ENCODE measurements at regions not wholly inside any gene's neighbourhood (a gene's known extent, or its start where the extent isn't known, plus 50 kb on each side); places are given as distances from the start of the nearest gene placed in this dataset.

DNA sequence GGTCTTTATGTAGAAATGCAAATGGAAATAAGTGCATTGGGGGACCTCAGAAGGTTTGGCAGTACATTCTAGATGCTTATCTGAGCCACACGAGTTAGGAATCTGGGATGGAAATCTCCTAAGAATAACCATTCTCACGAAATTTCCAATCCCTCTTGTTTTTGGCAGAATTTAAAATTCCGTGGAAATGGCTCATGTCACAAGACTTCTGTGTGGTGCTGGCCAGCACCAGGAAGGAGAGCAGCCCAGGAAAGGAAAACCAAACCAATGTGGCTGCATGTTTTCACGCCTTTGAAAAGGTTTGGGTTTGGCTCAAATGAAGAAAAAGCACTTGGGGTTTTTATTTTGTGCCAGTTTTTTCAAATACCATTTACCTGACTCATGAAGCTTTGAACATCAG is 80.1 kb upstream of the KCNK2 start:
- H3K9me3 ChIP-seq, result no peaks in the 10 kb centered on the region
- TF ChIP-seq, protein P1, sequence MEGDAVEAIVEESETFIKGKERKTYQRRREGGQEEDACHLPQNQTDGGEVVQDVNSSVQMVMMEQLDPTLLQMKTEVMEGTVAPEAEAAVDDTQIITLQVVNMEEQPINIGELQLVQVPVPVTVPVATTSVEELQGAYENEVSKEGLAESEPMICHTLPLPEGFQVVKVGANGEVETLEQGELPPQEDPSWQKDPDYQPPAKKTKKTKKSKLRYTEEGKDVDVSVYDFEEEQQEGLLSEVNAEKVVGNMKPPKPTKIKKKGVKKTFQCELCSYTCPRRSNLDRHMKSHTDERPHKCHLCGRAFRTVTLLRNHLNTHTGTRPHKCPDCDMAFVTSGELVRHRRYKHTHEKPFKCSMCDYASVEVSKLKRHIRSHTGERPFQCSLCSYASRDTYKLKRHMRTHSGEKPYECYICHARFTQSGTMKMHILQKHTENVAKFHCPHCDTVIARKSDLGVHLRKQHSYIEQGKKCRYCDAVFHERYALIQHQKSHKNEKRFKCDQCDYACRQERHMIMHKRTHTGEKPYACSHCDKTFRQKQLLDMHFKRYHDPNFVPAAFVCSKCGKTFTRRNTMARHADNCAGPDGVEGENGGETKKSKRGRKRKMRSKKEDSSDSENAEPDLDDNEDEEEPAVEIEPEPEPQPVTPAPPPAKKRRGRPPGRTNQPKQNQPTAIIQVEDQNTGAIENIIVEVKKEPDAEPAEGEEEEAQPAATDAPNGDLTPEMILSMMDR (IDR thresholded peaks at IDR 0.05), result no peak
- no peaks in the 10 kb centered on the region for H3K27me3 ChIP-seq
- no peak overlapping the region for H3K4me3 ChIP-seq
- no peaks in the 10 kb centered on the region for H3K36me3 ChIP-seq
- intact Hi-C loops (cut with DNase I; ENCODE audit: low total_unique reads), result no loop called here
- no peak for DNase-seq
- H3K27ac ChIP-seq, result no peak overlapping the region
- H3K4me1 ChIP-seq, result no peaks in the 10 kb centered on the region

DNA sequence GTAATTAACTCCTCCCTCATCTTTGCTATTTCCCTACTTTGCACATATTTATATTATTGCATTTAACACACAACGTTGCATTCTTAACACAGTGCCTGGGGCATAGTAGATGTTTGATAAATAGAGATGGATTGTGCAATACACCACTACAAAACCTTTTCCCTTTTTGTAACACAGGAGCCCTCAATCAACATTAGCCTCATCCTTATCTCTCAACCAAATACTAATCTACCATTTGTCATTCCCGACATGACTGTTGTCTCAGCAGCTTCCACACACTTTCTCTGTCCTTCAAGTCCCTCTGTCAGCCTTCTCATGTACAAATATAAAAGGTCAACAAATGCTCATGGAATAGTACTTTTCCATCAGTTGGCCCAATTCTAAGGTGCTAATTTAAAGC is 78.9 kb upstream of the KCNK2 start:
- Histone ChIP-seq H3K9me3 (no peaks in the 10 kb centered on the region), H3K4me1 (no peaks in the 10 kb centered on the region), H3K27ac (no peak overlapping the region), H3K27me3 (no peaks in the 10 kb centered on the region), H3K36me3 (no peaks in the 10 kb centered on the region), H3K4me3 (no peak overlapping the region)
- intact Hi-C loops (cut with DNase I; ENCODE audit: low total_unique reads), result no loop called here
- TF ChIP-seq POLR2A (IDR thresholded peaks at IDR 0.05), result no peak
- TF ChIP-seq, protein P1 (IDR thresholded peaks at IDR 0.05), result no peak
- DNase-seq, result no peak

DNA sequence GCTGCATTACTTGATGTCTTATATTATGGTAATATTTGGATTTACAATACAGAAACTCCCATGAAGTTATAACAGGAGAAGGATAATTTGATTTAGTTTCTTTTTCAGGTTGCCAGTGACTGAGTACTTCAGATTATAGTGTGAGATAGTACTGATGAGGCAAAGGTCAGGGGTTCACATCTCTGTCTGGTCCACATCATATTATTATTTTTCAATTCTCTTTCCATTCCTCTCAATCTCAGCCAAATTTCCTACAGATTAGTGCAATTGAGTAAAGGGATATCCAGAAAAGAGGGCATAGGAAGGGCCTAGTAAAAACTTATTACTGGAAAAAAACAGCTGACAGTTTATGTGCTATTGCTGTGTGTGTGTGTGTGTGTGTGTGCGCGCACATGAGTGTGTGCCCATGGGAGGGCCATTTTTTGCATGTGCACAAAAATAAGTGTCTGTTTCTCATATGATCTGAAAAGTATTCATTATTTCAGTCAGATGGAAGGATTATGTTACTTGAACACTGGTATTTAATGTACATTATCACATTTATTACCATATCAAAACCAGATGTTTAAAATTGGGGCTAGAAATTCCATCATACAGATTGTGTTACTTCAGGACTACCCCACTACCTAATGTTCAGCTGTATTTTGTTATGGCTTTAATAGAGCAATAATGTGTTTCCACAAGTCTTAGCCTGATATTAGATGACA is 78.3 kb upstream of the KCNK2 start:
- Histone ChIP-seq H3K27me3 (no peaks in the 10 kb centered on the region), H3K36me3 (no peaks in the 10 kb centered on the region), H3K4me1 (no peaks in the 10 kb centered on the region), H3K4me3 (no peak overlapping the region), H3K27ac (no peak overlapping the region), H3K9me3 (no peaks in the 10 kb centered on the region)
- TF ChIP-seq POLR2A (IDR thresholded peaks at IDR 0.05), result no peak
- TF ChIP-seq, protein P1 (IDR thresholded peaks at IDR 0.05), result no peak
- intact Hi-C loops (cut with DNase I; ENCODE audit: low total_unique reads), result no loop called here
- DNase-seq, result no peak

DNA sequence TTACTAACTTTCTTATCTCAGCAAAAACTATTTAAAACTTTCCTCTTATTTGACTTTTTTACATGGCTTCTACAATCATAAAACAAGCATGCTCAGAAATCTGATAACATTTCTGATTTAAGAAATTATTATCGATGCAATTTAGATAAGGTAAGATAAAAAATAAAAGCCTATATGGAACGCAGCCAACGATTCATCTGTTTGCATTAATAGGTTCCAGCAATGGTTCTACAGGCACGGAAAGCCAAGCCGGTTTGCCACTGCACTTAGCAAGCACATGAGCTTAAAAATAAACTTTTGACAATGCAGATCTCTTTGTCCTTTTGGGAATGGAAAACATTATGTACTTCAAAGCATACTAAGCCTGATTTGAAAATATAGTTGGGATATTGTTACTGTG is 77.5 kb upstream of the KCNK2 start:
- Histone ChIP-seq H3K9me3 (no peaks in the 10 kb centered on the region), H3K4me3 (no peak overlapping the region), H3K27ac (no peak overlapping the region), H3K27me3 (no peaks in the 10 kb centered on the region), H3K36me3 (no peaks in the 10 kb centered on the region), H3K4me1 (no peaks in the 10 kb centered on the region)
- TF ChIP-seq, protein P1 (IDR thresholded peaks at IDR 0.05), result no peak
- no peak for TF ChIP-seq POLR2A (IDR thresholded peaks at IDR 0.05)
- DNase-seq, result no peak
- intact Hi-C loops (cut with DNase I; ENCODE audit: low total_unique reads), result no loop called here

DNA sequence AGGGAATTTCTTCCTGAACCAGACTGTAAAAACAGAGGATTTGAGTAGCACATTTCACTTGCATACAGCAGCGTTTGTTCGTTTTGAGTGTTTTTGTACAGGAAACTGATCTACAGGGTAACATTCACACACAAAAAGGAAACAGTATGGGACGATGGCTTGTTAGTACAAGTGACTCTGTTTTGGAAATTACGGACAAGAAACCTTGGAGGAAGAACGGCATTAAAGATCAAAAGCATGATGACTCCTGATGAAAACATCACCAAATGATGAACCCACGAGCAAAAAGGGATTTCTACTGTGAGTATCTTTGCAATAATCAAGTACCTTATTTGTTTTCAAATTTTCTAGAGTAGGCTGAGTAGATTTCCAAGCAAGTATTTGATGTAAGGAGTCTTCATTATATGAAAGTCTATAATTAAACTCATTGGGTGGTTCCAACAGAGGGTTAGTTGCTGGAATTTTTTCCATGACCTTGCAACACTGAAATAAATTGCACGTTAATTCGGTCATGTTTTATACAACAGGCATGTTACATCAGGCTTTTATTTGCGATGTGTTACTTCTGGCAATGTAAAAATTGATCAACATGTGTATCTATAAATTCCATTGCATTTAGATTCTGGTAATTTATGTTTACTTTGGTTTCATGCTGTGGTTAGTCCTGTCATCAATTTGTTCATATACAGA is 76.7 kb upstream of the KCNK2 start:
- Histone ChIP-seq H3K4me3 (no peak overlapping the region), H3K4me1 (no peaks in the 10 kb centered on the region), H3K27ac (no peak overlapping the region), H3K9me3 (no peaks in the 10 kb centered on the region), H3K36me3 (no peaks in the 10 kb centered on the region), H3K27me3 (no peaks in the 10 kb centered on the region)
- intact Hi-C loops (cut with DNase I; ENCODE audit: low total_unique reads), result no loop called here
- TF ChIP-seq, protein P1 (IDR thresholded peaks at IDR 0.05), result no peak
- TF ChIP-seq POLR2A (IDR thresholded peaks at IDR 0.05), result no peak
- DNase-seq, result no peak
